ENCODE measurements at regions not wholly inside any gene's neighbourhood (a gene's known extent, or its start where the extent isn't known, plus 50 kb on each side); places are given as distances from the start of the nearest gene placed in this dataset.

- TF ChIP-seq EP300 (IDR thresholded peaks at IDR 0.05) (no peak), CTCF (IDR thresholded peaks at IDR 0.05) (no peak), POLR2A (IDR thresholded peaks at IDR 0.05) (no peak)
Observed at GRCh38 chr2:147433822-147434221, 411.0 kb upstream of the ACVR2A start.
